Liver (tissue), 3 donors: ENCODE measurements at regions not wholly inside any gene's neighbourhood (a gene's known extent, or its start where the extent isn't known, plus 50 kb on each side); places are given as distances from the start of the nearest gene placed in this dataset.

Experiments used
- FOXA1 ChIP-seq: IDR thresholded peaks from 2 replicates; pipeline ENCODE4 v1.6.1; 2016; ENCODE audit warnings: antibody characterized with exemption
- GABPA ChIP-seq, 2 donors: IDR thresholded peaks in 1 of 2; conservative IDR thresholded peaks in 1 of 2; 2 replicates each; pipeline ENCODE4 v1.6.1; 2016; ENCODE audit warnings: antibody characterized with exemption in 2 of 2, mild to moderate bottlenecking in 1 of 2, moderate library complexity in 1 of 2
- NR2F2 ChIP-seq: IDR thresholded peaks from 2 replicates; pipeline ENCODE4 v1.6.1; 2016; ENCODE audit warnings: antibody characterized with exemption
- RAD21 ChIP-seq, 2 donors: IDR thresholded peaks; 2 replicates each; pipeline ENCODE4 v1.6.1; 2016; ENCODE audit warnings: antibody characterized with exemption in 2 of 2, mild to moderate bottlenecking in 2 of 2
- RXRA ChIP-seq, 2 donors: IDR thresholded peaks; 2 replicates each; pipeline ENCODE4 v1.6.1; 2017 to 2018; ENCODE audit warnings: antibody characterized with exemption in 2 of 2, mild to moderate bottlenecking in 1 of 2
- TAF1 ChIP-seq: conservative IDR thresholded peaks from 2 replicates; pipeline ENCODE4 v1.6.1; 2016; ENCODE audit warnings: antibody characterized with exemption, mild to moderate bottlenecking
- TF ChIP-seq, protein P1 (sequence below): fragments of 150-350 bp; IDR thresholded peaks from 2 replicates; pipeline ENCODE4 v1.5.1; 2017; ENCODE audit warnings: improper control_type of control experiment, low read depth, low read length; ENCODE audit not compliant: missing input control
- TF ChIP-seq, protein P2 (sequence below): IDR thresholded peaks from 2 replicates; pipeline ENCODE4 v1.6.1; 2016; ENCODE audit warnings: antibody characterized with exemption
- donor health status: healthy.
- donor health status: healthy.

DNA sequence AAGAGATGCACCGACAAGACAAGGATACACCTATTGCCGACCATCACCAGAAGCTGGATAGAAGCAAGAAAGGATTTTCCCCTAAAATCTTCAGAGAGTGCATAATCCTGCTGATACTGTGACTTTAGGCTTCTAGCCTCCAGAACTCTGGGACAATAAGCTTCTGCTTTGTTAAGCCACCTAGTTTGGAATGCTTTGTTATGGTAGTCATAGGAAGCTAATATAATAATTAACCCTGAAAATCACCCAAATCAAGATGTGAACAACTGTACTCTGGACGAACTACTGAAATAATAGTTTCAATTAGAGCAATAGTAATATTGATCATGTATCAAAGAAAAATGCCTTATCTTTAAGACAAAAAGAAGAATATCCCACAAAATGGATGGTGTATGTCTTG, 524.6 kb downstream of the EFNB2 start:
- TF ChIP-seq, protein P1, sequence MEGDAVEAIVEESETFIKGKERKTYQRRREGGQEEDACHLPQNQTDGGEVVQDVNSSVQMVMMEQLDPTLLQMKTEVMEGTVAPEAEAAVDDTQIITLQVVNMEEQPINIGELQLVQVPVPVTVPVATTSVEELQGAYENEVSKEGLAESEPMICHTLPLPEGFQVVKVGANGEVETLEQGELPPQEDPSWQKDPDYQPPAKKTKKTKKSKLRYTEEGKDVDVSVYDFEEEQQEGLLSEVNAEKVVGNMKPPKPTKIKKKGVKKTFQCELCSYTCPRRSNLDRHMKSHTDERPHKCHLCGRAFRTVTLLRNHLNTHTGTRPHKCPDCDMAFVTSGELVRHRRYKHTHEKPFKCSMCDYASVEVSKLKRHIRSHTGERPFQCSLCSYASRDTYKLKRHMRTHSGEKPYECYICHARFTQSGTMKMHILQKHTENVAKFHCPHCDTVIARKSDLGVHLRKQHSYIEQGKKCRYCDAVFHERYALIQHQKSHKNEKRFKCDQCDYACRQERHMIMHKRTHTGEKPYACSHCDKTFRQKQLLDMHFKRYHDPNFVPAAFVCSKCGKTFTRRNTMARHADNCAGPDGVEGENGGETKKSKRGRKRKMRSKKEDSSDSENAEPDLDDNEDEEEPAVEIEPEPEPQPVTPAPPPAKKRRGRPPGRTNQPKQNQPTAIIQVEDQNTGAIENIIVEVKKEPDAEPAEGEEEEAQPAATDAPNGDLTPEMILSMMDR: no peak
- TF ChIP-seq RAD21 (IDR thresholded peaks at IDR 0.05) (no peak), RXRA (IDR thresholded peaks at IDR 0.05) (no peak), NR2F2 (no peak), FOXA1 (no peak), GABPA (IDR thresholded peaks at IDR 0.05 in 1 of 2, conservative IDR thresholded peaks at IDR 0.05 in 1 of 2) (no peak), TAF1 (no peak)
- TF ChIP-seq, protein P2, sequence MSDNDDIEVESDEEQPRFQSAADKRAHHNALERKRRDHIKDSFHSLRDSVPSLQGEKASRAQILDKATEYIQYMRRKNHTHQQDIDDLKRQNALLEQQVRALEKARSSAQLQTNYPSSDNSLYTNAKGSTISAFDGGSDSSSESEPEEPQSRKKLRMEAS: no peak
